ENCODE measurements at regions not wholly inside any gene's neighbourhood (a gene's known extent, or its start where the extent isn't known, plus 50 kb on each side); places are given as distances from the start of the nearest gene placed in this dataset.

GRCh38 chr15:39153058-39153714, 427.7 kb upstream of the THBS1 start:
- no peak for DNase-seq

GRCh38 chr15:39153716-39154115, 427.2 kb upstream of the THBS1 start:
- no peak overlapping the region for H3K4me3 ChIP-seq
- H3K27ac ChIP-seq: no peak overlapping the region
- ATAC-seq (no peak), DNase-seq (no peak)
- in situ Hi-C loops (cut with MboI; ENCODE audit: low sequenced_read_pairs in 4 of 4): loop anchor here in 1 of 4 donors (25.0 kb wide), 1 partner anchor 434 kb away; the partner anchor contains the start of gene THBS1
- no peak for TF ChIP-seq POLR2A (IDR thresholded peaks at IDR 0.05)
- TF ChIP-seq, protein P1, sequence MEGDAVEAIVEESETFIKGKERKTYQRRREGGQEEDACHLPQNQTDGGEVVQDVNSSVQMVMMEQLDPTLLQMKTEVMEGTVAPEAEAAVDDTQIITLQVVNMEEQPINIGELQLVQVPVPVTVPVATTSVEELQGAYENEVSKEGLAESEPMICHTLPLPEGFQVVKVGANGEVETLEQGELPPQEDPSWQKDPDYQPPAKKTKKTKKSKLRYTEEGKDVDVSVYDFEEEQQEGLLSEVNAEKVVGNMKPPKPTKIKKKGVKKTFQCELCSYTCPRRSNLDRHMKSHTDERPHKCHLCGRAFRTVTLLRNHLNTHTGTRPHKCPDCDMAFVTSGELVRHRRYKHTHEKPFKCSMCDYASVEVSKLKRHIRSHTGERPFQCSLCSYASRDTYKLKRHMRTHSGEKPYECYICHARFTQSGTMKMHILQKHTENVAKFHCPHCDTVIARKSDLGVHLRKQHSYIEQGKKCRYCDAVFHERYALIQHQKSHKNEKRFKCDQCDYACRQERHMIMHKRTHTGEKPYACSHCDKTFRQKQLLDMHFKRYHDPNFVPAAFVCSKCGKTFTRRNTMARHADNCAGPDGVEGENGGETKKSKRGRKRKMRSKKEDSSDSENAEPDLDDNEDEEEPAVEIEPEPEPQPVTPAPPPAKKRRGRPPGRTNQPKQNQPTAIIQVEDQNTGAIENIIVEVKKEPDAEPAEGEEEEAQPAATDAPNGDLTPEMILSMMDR (IDR thresholded peaks at IDR 0.05 in 4 of 5, conservative IDR thresholded peaks at IDR 0.05 in 1 of 5): no peak
- peaks cover 0 to 2% of the 10 kb centered on the region in 2 donors for H3K4me1 ChIP-seq
- H3K36me3 ChIP-seq: no peaks in the 10 kb centered on the region
- no peaks in the 10 kb centered on the region for H3K9me3 ChIP-seq
- intact Hi-C loops (cut with DNase I; ENCODE audit: low total_unique reads): no loop called here
- no peaks in the 10 kb centered on the region for H3K27me3 ChIP-seq

More at GRCh38 chr15:39153058-39153714, 427.7 kb upstream of the THBS1 start:
- H3K9me3 ChIP-seq: no peaks in the 10 kb centered on the region
- no peak overlapping the region for H3K27ac ChIP-seq
- no peaks in the 10 kb centered on the region for H3K36me3 ChIP-seq
- ATAC-seq: no peak
- TF ChIP-seq, protein P1 (IDR thresholded peaks at IDR 0.05 in 4 of 5, conservative IDR thresholded peaks at IDR 0.05 in 1 of 5): no peak
- TF ChIP-seq POLR2A (IDR thresholded peaks at IDR 0.05): no peak
- no peaks in the 10 kb centered on the region for H3K27me3 ChIP-seq
- no peak overlapping the region for H3K4me3 ChIP-seq
- in situ Hi-C loops (cut with MboI; ENCODE audit: low sequenced_read_pairs in 4 of 4): loop anchor here in 1 of 4 donors (25.0 kb wide), 1 partner anchor 434 kb away; the partner anchor contains the start of gene THBS1
- peaks cover 0 to 2% of the 10 kb centered on the region in 2 donors for H3K4me1 ChIP-seq
- intact Hi-C loops (cut with DNase I; ENCODE audit: low total_unique reads): no loop called here

- no peaks in the 10 kb centered on the region for H3K9me3 ChIP-seq
- H3K36me3 ChIP-seq: no peaks in the 10 kb centered on the region
- H3K27ac ChIP-seq: no peak overlapping the region
- no peak overlapping the region for H3K4me3 ChIP-seq
- intact Hi-C loops (cut with DNase I; ENCODE audit: low total_unique reads) (no loop called here), in situ Hi-C loops (cut with MboI; ENCODE audit: low sequenced_read_pairs in 4 of 4) (loop anchor here in 1 of 4 donors (25.0 kb wide), 1 partner anchor 433 kb away; the partner anchor contains the start of gene THBS1)
- no peaks in the 10 kb centered on the region for H3K27me3 ChIP-seq
- no peak for DNase-seq
- ATAC-seq: no peak
- no peak for TF ChIP-seq POLR2A (IDR thresholded peaks at IDR 0.05)
- TF ChIP-seq, protein P1 (IDR thresholded peaks at IDR 0.05 in 4 of 5, conservative IDR thresholded peaks at IDR 0.05 in 1 of 5): no peak
- H3K4me1 ChIP-seq: peaks cover 0 to 2% of the 10 kb centered on the region in 2 donors
Measured at GRCh38 chr15:39154227-39154638, 426.6 kb upstream of the THBS1 start.

- no peak for DNase-seq
- H3K9me3 ChIP-seq: no peaks in the 10 kb centered on the region
- no peaks in the 10 kb centered on the region for H3K27me3 ChIP-seq
- intact Hi-C loops (cut with DNase I; ENCODE audit: low total_unique reads) (no loop called here), in situ Hi-C loops (cut with MboI; ENCODE audit: low sequenced_read_pairs in 4 of 4) (loop anchor here in 1 of 4 donors (25.0 kb wide), 1 partner anchor 433 kb away; the partner anchor contains the start of gene THBS1)
- ATAC-seq: no peak
- H3K36me3 ChIP-seq: no peaks in the 10 kb centered on the region
- H3K4me3 ChIP-seq: no peak overlapping the region
- peaks cover 0 to 2% of the 10 kb centered on the region in 2 donors for H3K4me1 ChIP-seq
- TF ChIP-seq, protein P1 (IDR thresholded peaks at IDR 0.05 in 4 of 5, conservative IDR thresholded peaks at IDR 0.05 in 1 of 5): no peak
- no peak for TF ChIP-seq POLR2A (IDR thresholded peaks at IDR 0.05)
- no peak overlapping the region for H3K27ac ChIP-seq
Measured at GRCh38 chr15:39154776-39155175, 426.1 kb upstream of the THBS1 start.
